T47D (cell line): ENCODE measurements at regions not wholly inside any gene's neighbourhood (a gene's known extent, or its start where the extent isn't known, plus 50 kb on each side); places are given as distances from the start of the nearest gene placed in this dataset.

Experiments
- DNase-seq, 2 experiments: peaks; one replicate each; pipeline versions ENCODE4 v3.0.0 to v3.0.0-alpha.2; 2011 to 2012; ENCODE audit warnings: low read depth in 1 of 2, low spot score in 1 of 2
- JUND ChIP-seq: IDR thresholded peaks from 2 replicates; pipeline ENCODE4 v1.6.1; 2012; ENCODE audit warnings: low read depth
- in situ Hi-C: cut with HindIII; loops from 2 replicates; pipeline ENCODE4 v1.10.0; 2016; ENCODE audit warnings: low sequenced_read_pairs, low pct_unique_long_range_greater_than_20kb

DNA sequence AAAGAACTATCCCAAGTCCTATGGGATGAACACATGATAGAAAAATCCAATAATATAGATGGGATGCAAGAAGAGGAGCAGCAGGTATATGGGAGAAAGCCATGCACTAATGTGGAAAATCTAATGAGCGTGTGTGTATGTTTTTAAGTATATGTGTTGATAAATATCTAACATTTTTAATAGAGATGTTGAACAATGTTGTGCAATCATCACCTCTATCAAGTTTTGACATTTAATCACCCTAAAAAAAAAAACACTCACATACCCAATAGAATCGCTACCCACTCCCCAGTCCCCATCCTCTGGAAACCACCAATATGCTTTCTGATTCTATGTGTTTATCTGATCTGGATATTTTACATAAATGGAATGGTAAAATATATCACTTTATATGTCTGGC is 983.7 kb downstream of the SUCLG1 start:
- in situ Hi-C loops: no loop called here
- no peak for TF ChIP-seq JUND
- DNase-seq: no peak

DNA sequence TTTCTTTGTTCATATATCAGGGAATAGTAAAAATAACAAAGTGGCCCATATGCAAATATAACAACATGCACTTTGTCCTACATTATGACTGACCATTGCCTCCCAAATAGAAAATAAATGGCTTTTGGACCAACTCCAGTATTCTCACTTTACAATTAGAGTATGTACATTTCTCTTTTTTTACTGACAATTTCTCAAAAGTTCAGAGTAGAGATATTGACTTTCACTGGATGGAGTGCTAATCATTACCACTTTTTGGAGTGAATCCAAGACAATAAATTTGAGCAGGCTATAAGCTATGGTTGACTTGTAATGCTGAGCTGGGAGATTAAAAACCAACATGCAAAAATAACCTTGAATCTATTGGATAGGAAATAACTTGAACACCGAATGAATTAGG is 987.4 kb downstream of the SUCLG1 start:
- in situ Hi-C loops: no loop called here
- no peak for TF ChIP-seq JUND
- DNase-seq: no peak

DNA sequence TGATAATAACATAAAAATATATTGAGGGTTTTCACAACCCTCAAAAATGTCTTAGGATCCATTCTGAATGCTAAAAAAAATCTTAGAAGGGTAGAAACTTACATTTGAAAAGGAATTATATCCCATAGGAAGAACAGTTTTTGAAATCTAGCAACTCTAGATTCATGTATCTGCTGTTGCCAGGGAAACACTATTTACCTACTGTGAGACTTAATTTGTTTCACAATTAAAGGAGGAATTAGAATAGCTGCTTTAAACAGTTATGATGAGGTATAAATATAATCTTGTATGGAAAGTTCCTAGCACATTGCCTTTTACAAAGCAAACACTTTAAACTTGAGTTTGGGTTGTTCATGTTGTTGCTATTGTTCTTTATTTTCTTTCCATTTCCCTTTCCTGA is 988.2 kb downstream of the SUCLG1 start:
- TF ChIP-seq JUND: no peak
- no peak for DNase-seq
- in situ Hi-C loops: no loop called here

DNA sequence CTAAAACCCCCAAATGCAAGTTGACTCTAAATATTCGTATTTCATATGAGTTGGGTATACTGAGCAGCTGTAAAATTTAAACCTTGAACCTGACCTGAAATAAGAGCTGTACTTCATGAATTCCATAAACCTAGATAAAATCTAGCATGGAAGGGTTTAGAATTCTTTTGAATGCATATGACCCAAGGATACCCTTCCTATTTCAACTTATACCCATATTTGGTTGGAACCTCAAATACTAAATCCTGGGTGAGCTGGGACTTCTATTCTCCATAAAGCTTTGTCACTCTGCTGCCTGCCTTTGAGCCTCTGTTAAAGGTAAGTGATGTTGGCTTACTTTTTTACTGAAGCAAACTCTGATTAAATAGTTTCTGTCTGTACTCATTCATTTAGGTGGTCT is 994.6 kb downstream of the SUCLG1 start:
- peak in 1 of 2 experiments; percentile 53 for DNase-seq
- TF ChIP-seq JUND: no peak
- in situ Hi-C loops: no loop called here

DNA sequence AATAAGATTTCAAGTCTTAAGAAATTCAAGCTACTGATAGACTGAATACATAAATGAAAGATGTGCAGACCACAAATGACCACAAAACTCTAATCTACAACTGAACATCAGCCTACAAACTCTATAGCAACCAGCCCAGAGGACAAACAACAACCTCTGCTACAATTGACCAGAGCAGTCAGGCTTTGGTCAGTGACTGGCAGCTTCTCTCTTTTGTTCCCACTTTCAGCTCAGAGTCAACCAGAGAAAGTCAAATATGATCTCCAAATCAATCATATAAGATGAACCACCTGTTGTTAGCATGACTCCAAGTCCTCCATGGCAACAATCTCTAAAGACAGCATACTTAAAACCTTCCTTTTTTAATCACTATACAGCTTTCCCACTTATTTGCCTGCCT is 996.2 kb downstream of the SUCLG1 start:
- peak in 1 of 2 experiments; percentile 3 for DNase-seq
- TF ChIP-seq JUND: no peak
- in situ Hi-C loops: no loop called here

DNA sequence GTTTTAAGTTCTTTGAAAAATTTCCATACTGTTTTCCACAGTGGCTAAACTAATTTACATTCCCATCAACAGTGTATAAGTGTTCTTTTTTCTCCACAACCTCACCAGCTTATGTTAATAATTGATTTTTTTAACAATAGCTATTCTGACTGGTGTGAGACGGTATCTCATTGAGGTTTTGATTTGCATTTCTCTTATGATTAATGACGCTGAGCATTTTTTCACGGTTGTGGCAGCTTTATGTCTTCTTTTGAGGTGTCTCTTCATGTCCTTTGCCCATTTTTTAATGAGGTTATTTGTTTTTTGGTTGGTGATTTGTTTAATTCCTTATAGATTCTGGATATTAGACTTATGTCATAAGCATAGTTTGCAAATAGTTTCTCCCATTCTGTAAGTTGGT is 997.9 kb downstream of the SUCLG1 start:
- TF ChIP-seq JUND: no peak
- no peak for DNase-seq
- in situ Hi-C loops: no loop called here

DNA sequence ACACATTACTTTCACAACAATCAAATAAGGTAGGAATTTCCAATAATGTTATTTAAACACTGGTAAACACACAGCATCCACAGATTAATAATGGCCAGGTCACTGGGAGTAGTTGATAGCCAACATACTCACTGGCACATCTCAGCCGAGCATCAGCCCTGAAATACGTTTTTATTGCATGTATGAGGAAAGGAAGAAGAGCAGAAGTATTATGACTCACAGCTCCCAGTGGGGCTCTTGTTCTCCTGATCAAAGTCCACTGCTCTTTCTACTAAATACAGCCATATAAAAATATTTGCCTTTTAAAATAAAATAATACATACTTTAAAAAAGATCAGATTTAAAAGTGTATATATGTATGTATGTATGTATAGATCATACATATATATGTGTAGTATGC is 999.6 kb downstream of the SUCLG1 start:
- in situ Hi-C loops: no loop called here
- no peak for DNase-seq
- TF ChIP-seq JUND: no peak

DNA sequence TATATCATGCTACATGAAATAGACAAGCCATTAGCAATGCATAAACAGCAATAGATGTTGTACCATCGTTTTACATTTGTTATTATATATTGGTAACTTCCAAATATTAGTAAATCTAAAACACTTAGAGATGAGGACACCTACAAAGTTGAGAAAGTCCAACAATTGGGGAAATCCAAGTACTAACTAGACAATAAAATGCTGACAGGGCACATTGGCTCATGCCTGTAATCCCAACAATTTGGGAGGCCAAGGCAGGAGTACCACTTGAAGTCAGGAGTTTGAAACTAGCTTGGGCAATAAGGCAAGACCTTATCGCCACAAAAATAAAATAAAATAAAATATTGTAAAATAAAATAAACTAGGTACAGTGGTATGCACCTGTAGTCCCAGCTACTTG is 1023.1 kb downstream of the SUCLG1 start:
- no peak for DNase-seq
- in situ Hi-C loops: no loop called here
- no peak for TF ChIP-seq JUND

DNA sequence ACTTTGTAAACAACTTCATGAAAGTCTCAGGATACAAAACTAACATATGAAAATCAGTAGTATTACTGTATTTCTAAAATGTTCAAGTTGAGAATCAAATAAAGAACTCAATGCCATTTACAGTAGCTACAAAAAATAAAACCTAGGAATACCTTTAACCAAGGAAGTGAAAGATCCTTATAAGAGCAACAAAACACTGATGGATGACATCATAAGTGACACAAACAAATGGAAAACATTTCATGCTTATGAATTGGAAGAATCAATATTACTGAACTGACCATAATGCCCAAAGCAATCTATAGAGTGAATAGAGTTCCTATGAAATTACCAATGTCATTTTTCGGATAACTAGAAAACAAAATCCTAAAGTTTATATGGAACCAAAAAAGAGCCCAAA is 1038.1 kb downstream of the SUCLG1 start:
- in situ Hi-C loops: no loop called here
- TF ChIP-seq JUND: no peak
- DNase-seq: no peak

DNA sequence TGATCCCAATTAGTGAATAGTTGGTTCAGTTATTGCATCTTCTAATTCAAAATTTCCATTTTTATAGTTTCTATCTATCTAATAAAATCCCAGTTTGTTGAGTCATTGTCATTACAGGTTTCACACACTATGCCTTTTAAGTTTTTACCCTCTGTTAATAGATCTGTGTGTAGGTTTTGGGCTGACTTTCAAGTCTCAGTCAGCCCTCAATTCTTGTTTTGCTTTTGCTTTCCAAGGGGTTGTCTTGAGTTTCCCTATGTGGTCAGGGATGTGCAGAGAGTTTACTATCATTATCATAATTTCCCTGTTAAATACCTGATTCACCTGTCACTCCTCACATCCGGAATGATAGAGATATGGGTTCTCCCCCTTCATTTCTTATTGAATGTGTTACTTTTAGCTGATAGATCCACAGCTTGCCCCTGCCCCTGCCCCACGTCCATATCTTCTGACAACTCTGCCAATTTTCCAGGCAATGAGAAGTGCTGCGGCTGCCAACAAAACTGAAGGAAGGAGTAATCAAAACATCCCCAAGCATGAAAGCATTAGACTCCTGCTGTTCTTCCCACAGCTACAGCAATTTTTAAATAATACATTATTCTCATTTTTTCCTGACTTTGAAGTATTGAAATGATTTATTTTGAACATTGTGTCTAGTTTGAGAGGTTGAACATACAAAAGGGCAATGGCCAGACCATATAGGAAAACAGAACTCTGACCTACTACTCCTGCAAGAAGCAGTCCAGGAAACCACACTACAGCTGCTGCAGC is 1064.8 kb downstream of the SUCLG1 start:
- in situ Hi-C loops: no loop called here
- TF ChIP-seq JUND: no peak
- no peak for DNase-seq

DNA sequence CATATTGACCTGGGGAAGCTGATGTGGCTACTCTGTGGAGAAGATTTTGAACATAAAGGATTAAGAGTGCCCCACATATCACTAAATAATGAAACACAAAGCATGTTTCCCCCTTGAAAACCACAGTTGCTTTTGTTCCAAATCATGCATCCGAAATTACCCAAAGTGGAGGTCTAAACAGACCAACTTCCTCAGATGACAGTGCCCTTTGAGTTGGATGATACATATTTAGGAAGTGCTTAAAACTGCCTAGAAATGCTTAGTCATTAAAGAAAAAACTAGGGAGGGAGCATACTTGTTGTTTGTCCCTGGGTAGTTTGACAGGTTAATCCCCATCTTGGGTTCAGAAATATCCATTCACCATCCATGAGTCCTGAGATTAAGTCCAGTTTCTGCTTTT is 1070.3 kb downstream of the SUCLG1 start:
- in situ Hi-C loops: no loop called here
- no peak for TF ChIP-seq JUND
- DNase-seq: no peak

DNA sequence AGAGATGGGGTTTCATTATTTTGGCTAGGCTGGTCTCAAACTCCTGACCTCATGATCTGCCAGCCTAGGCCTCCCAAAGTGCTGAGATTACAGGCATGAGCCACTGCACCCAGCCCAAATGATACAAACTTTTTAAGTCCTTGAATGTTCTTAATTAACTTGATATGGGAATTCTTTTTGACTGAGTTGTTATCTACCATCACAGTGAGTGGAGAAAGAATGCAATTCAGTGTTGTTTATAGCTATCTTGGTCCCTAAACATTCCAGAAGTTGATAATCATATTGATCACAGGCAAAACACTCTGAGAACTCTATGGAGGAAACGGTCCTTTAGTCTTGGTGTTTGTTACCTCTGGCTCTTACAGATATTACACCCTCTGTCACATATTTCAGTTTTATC is 1072.5 kb downstream of the SUCLG1 start:
- DNase-seq: no peak
- TF ChIP-seq JUND: no peak
- in situ Hi-C loops: no loop called here

DNA sequence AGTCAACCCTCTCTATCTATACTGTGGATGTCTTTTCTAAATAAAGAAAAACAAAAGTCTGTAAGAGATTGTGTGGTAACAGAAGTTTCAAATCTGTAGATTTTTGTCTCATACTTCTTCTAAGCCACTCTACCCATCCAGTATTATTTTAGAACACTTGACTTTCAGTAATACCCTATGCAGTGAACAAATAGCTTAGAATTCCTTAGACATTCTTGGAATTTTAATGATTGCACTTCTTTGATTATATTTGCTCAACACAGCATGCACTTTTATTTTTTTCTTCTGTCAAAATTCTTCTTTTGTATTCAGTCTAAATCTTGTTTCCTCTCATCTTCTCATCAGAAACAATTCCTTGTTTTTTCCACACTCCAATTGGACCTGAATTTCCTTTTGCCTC is 1080.2 kb downstream of the SUCLG1 start:
- DNase-seq: no peak
- in situ Hi-C loops: no loop called here
- no peak for TF ChIP-seq JUND

DNA sequence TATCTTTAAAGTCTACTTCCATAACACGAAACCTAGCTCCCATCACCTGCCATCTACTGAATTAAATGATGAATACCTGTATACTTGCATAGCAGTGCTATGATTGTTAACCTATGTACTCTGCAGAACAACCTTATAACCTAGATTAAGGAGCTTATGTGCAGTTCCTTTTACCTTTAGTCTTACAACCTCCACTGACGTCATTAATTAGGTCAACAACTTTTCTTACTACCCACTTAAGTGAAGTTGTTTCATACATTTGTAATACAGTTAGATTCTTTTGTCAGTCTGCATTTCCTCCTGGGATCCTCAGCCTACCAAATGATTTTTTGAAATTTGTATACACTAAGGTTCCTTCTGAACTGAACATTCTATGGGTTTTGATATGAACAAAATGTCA is 1082.3 kb downstream of the SUCLG1 start:
- in situ Hi-C loops: no loop called here
- no peak for DNase-seq
- TF ChIP-seq JUND: no peak
